ENCODE measurements at regions not wholly inside any gene's neighbourhood (a gene's known extent, or its start where the extent isn't known, plus 50 kb on each side); places are given as distances from the start of the nearest gene placed in this dataset.
"Not testable (repeated sequence)": the region's sequence is repeated elsewhere in the genome, so short reads cannot be mapped to it uniquely, and the experiment has no call there.

DNA sequence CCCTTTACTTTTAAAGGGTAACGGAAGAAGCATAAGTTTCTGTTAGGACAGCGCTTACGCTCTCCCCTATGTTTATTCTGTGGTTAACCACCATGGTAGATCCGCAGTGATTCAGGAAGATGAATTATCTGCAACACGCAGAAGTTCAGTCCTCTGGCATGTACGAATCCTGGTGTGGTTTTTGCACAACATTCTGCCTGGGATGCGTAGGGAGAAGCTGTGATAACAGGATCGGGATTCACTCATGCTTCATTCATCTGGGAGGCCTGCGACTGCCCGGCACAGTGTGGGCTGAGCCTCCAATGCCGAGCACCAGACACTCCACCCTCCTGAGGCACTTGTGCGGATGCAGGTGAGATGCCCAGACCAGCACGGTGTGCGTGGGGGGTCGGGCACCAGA, 84.6 kb upstream of the LPCAT1 start:
- H3K9me3 ChIP-seq; intact Hi-C loops (cut with DNase I); DNase-seq; ATAC-seq; H3K4me3 ChIP-seq; H3K27me3 ChIP-seq; H3K4me1 ChIP-seq; H3K36me3 ChIP-seq; H3K27ac ChIP-seq: not testable (repeated sequence)
- 80 to 88% (median 83%) methylated on average over 9 to 15 of the region's 15 CpGs for WGBS, 4 donors

DNA sequence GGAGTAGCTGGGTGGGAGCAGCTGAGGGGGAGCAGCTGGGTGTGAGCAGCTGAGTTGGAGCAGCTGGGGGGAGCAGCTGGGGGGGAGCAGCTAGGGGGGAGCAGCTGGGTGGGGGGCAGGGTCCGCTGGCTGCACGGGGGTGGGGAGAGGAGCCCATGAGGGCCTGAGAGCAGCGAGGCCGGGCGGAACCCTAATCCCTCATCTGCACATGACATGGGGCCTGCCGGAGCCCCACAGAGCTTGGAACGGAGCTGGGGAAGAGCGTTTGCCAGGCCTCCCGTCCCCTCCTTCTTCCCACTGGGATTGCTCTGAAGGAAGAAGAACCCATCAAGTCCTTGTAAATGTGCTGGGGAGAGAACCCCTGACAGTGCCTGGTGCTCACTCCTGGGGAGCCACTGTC, 83.2 kb upstream of the LPCAT1 start:
- H3K4me3 ChIP-seq; H3K36me3 ChIP-seq; H3K4me1 ChIP-seq; intact Hi-C loops (cut with DNase I); H3K27me3 ChIP-seq; H3K9me3 ChIP-seq; H3K27ac ChIP-seq; ATAC-seq: not testable (repeated sequence)
- 57 to 90% (median 71%) methylated on average over 4 to 9 of the region's 9 CpGs for WGBS, 4 donors
- peak in 1 of 5 donors; percentile 13 for DNase-seq

DNA sequence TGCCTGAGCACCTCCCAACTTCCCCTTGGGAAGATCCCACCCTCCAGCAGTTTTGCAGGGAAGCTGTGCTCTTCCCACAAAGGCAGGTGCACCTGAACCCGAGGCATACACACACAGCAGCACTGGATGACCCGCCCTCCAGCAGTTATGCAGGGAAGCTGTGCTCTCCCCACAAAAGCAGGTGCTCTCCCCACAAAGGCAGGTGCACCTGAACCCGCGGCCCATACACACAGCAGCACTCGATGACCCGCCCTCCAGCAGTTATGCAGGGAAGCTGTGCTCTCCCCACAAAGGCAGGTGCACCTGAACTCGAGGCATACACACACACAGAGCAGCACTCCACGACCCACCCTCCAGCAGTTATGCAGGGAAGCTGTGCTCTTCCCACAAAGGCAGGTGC, 80.2 kb upstream of the LPCAT1 start:
- ATAC-seq; H3K27ac ChIP-seq; H3K27me3 ChIP-seq; DNase-seq; intact Hi-C loops (cut with DNase I); H3K36me3 ChIP-seq; H3K4me3 ChIP-seq; H3K4me1 ChIP-seq; H3K9me3 ChIP-seq: not testable (repeated sequence)
- 77 to 86% (median 82%) methylated on average over 5 to 8 of the region's 8 CpGs for WGBS, 4 donors

DNA sequence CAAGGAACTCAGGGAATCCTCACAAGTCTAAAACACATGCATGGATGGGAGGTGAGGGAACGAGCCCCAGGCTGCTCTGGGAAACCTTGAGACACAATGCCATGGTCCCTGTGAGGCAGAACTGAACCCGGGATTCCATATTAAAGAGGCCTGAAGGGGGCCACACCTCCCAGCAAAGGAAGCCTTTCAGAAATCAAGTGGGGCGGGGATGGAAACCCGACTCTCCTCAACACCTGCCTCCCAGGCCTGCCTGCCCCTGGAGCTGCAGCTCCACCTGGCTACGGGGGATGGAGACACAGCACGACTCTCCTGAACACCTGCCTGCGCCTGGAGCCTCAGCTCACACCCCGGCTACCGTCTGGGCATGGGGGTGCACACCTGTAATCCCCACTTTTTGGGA, 77.8 kb upstream of the LPCAT1 start:
- intact Hi-C loops (cut with DNase I); H3K4me1 ChIP-seq; H3K4me3 ChIP-seq; DNase-seq; H3K27ac ChIP-seq; H3K36me3 ChIP-seq; H3K27me3 ChIP-seq; ATAC-seq; H3K9me3 ChIP-seq: not testable (repeated sequence)
- 55 to 67% (median 60%) methylated on average over 8 to 9 of the region's 9 CpGs for WGBS, 4 donors

DNA sequence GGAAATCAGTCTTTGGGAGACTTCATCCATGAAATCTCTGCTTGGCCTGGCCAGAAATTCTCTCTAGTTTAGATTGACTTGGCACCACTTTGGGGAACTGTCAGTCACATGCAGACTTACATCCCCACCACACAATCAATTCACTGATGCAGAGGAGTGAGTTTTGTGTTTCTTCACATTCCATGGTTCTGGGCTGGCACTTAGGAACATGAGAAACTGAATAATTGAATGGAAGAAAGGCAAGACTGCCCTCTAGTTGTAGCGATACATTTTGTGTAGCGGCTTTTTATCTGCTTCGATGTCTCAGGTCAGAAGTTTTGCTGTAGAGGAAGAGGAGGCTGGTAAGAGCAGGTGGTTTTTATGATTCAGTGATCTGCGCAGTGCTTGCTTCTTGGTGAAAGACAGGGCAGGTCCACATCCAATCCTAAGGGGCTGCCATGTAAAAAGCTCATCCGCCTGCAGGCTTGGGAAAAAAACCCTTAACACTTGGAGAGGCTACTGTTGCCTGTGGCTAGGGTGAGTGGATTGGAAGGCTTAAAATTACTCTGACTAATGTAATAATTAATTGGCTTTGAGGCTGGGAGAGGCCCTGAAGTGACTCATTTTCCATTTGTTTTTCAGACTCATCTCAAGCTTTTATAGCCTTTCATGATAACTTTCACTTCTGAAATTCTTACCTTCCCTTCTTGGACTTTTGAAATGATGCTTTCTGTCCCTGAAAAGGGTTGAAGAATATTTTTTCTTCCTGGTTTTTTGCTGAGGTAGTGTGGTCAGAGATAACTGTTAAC, 75.4 kb upstream of the LPCAT1 start:
- H3K27me3 ChIP-seq; H3K4me1 ChIP-seq; intact Hi-C loops (cut with DNase I); H3K9me3 ChIP-seq; ATAC-seq; H3K4me3 ChIP-seq; H3K27ac ChIP-seq; DNase-seq; H3K36me3 ChIP-seq: not testable (repeated sequence)
- TF ChIP-seq, protein P1, sequence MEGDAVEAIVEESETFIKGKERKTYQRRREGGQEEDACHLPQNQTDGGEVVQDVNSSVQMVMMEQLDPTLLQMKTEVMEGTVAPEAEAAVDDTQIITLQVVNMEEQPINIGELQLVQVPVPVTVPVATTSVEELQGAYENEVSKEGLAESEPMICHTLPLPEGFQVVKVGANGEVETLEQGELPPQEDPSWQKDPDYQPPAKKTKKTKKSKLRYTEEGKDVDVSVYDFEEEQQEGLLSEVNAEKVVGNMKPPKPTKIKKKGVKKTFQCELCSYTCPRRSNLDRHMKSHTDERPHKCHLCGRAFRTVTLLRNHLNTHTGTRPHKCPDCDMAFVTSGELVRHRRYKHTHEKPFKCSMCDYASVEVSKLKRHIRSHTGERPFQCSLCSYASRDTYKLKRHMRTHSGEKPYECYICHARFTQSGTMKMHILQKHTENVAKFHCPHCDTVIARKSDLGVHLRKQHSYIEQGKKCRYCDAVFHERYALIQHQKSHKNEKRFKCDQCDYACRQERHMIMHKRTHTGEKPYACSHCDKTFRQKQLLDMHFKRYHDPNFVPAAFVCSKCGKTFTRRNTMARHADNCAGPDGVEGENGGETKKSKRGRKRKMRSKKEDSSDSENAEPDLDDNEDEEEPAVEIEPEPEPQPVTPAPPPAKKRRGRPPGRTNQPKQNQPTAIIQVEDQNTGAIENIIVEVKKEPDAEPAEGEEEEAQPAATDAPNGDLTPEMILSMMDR (IDR thresholded peaks at IDR 0.05) = peak in 5 of 12 donors; percentile 5 to 33 (median 18)
- WGBS, 4 donors = 60 to 84% (median 76%) methylated on average over 5 of the region's 5 CpGs

DNA sequence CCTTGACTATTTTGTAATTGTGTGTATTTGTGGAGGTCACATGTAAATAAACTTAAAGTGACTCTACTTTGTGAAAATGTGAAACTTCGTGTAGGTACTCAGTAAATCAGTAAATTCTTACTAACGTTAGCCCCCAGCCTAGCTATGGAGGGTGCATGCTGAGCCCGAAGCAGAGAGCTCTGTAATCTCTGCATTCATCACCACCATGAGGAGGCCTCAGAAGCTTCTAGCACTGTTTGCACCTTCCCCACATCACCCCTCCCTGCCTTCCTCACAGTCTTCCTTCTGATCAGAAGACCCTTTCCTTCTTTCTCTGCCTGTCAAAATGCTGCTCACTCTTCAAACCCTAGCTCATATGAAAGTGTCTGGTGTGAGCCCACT, 73.3 kb upstream of the LPCAT1 start:
- Histone ChIP-seq H3K4me3 (peak overlapping the region in 7 of 12 donors; percentile 15 to 62 (median 28)), H3K4me1 (peaks cover 0 to 11% (median 0%) of the 10 kb centered on the region in 12 donors), H3K27me3 (peaks cover 0 to 11% (median 0%) of the 10 kb centered on the region in 9 donors)
- H3K9me3 ChIP-seq; H3K27ac ChIP-seq; intact Hi-C loops (cut with DNase I); H3K36me3 ChIP-seq; DNase-seq; ATAC-seq: not testable (repeated sequence)
- WGBS, 4 donors = 70 to 80% (median 74%) methylated on average over 3 of the region's 3 CpGs

DNA sequence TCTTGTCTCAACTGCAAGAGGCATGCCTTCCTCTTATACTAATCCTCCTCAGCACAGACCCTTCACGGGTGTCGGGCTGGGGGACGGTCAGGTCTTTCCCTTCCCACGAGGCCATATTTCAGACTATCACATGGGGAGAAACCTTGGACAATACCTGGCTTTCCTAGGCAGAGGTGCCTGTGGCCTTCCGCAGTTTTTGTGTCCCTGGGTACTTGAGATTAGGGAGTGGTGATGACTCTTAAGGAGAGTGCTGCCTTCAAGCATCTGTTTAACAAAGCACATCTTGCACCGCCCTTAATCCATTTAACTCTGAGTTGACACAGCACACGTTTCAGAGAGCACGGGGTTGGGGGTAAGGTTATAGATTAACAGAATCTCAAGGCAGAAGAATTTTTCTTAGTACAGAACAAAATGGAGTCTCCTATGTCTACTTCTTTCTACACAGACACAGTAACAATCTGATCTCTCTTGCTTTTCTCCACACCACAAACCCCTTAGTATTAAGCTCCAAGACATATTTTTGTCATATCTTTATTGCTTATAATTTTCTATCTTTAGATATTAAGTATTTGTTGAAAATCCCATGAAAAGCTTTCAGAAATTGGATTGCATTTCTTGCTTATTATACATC, 72.8 kb upstream of the LPCAT1 start:
- ATAC-seq; H3K9me3 ChIP-seq; H3K36me3 ChIP-seq; DNase-seq; intact Hi-C loops (cut with DNase I); H3K27ac ChIP-seq: not testable (repeated sequence)
- Histone ChIP-seq H3K4me1 (peaks cover 0 to 11% (median 0%) of the 10 kb centered on the region in 12 donors), H3K4me3 (peak overlapping the region in 4 of 12 donors; percentile 15 to 37 (median 31)), H3K27me3 (peaks cover 0 to 11% (median 0%) of the 10 kb centered on the region in 9 donors)
- 70 to 89% (median 83%) methylated on average over 5 to 8 of the region's 8 CpGs for whole genome bisulfite sequencing, 4 donors

Data from heart left ventricle (tissue), 16 donors.